ENCODE measurements at regions not wholly inside any gene's neighbourhood (a gene's known extent, or its start where the extent isn't known, plus 50 kb on each side); places are given as distances from the start of the nearest gene placed in this dataset.

DNA sequence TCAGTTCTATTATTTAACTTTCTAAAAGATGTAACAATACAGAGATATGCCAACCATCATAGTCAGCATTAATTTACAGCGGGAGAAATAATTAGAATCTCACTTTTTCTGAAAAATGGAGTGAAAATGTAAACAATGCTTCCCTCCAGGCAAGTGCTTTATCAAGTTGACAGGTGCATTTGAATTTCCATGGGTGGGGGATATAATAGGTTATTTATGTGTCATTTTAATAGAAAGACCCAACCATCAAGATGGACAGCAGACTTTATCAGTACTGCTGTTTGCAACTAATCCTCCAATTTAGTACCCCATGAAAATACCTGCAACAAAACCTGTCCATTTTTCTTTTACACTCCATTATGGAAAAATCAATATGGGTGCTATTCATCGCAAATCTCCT, 780.1 kb downstream of the TFAP2A start (continued):
- TF ChIP-seq MAFK (conservative IDR thresholded peaks at IDR 0.05 in 1 of 2, IDR thresholded peaks at IDR 0.05 in 1 of 2; ENCODE audit: low read length in 2 of 2): peak; percentile 10 to 35; a peak in 2 of 4 replicates
- no peak for TF ChIP-seq ZBTB1 (CRISPR knock-in tag; IDR thresholded peaks at IDR 0.05; ENCODE audit: borderline replicate concordance)
- TF ChIP-seq FOSL2 (CRISPR knock-in tag; IDR thresholded peaks at IDR 0.05): no peak

DNA sequence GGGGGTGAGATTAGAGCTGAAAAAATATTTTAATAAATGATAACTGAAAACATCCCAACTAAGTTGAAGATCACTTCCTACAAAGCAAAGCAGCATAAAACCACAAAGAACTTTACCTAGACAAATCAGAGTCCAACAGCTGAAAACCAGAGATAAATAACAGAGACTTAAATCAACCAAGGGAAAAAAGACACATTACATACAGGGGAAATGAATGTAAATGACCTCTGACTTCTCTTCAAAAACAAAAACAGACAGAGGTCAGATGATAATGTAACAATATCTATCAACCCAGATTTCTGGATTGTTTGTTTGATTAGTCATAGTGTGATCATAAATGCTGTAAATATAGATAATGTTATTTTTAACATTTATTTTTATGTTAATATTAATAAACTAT, 782.8 kb downstream of the TFAP2A start:
- no peaks in the 10 kb centered on the region for H3K27me3 ChIP-seq (ENCODE audit: control insufficient read depth in 1 of 2, insufficient read depth in 2 of 2, low read length in 2 of 2)
- no peak for FAIRE-seq
- no peaks in the 10 kb centered on the region for H3K79me2 ChIP-seq (ENCODE audit: insufficient read depth, low read length)
- no peak for ATAC-seq
- ChIA-PET POLR2A (no interaction called here), CTCF (ENCODE audit: low intra/inter-chr PET ratio, low total read pairs) (no interaction called here)
- no peak overlapping the region for H3K4me3 ChIP-seq (replicated peaks in 1 of 3; ENCODE audit: insufficient read depth in 1 of 3, low read depth in 2 of 3, low read length in 3 of 3)
- no peaks in the 10 kb centered on the region for H3K4me1 ChIP-seq (ENCODE audit: insufficient read depth, low read length)
- no peak overlapping the region for H3K9ac ChIP-seq (ENCODE audit: insufficient read depth, low read depth, low read length)
- in situ Hi-C loops (cut with HindIII; ENCODE audit: extremely low pct_ligation_motif_present, low pct_unique_long_range_greater_than_20kb): no loop called here
- no peaks in the 10 kb centered on the region for H3K36me3 ChIP-seq (replicated peaks in 1 of 2; ENCODE audit: control insufficient read depth in 1 of 2, insufficient read depth in 2 of 2, low read length in 2 of 2)
- H4K20me1 ChIP-seq (ENCODE audit: insufficient read depth, low read length): no peaks in the 10 kb centered on the region
- DNase-seq (ENCODE audit: low spot score): no peak
- intact Hi-C loops (cut with micrococcal nuclease; ENCODE audit: unreplicated experiment): no loop called here
- no peak overlapping the region for H3K4me2 ChIP-seq (ENCODE audit: low read depth, low read length)
- no TSS peak for BruUV-seq (replicated peaks)
- H3K9me3 ChIP-seq (ENCODE audit: low read length): peaks cover 92% of the 10 kb centered on the region
- H3K27ac ChIP-seq (ENCODE audit: extremely low read length, insufficient read depth, low read length): no peak overlapping the region
- H2AFZ ChIP-seq (ENCODE audit: low read length): no peak overlapping the region
- TF ChIP-seq ZZZ3 (CRISPR knock-in tag; IDR thresholded peaks at IDR 0.05; ENCODE audit: borderline replicate concordance) (no peak), SALL2 (CRISPR knock-in tag; IDR thresholded peaks at IDR 0.05) (no peak), KMT2A (CRISPR knock-in tag; IDR thresholded peaks at IDR 0.05) (no peak), RARA (CRISPR knock-in tag; IDR thresholded peaks at IDR 0.05) (no peak), ZNF780A (CRISPR knock-in tag; IDR thresholded peaks at IDR 0.05) (no peak), FOSL2 (CRISPR knock-in tag; IDR thresholded peaks at IDR 0.05) (no peak), RFX5 (IDR thresholded peaks at IDR 0.05; ENCODE audit: low read depth, low read length) (no peak), ZNF558 (CRISPR knock-in tag; IDR thresholded peaks at IDR 0.05; ENCODE audit: borderline replicate concordance) (no peak), ZNF10 (CRISPR knock-in tag; IDR thresholded peaks at IDR 0.05; ENCODE audit: borderline replicate concordance, low read depth) (no peak), EHMT2 (IDR thresholded peaks at IDR 0.05; ENCODE audit: borderline replicate concordance, low read depth, low read length) (no peak)
- TF ChIP-seq, protein P1, sequence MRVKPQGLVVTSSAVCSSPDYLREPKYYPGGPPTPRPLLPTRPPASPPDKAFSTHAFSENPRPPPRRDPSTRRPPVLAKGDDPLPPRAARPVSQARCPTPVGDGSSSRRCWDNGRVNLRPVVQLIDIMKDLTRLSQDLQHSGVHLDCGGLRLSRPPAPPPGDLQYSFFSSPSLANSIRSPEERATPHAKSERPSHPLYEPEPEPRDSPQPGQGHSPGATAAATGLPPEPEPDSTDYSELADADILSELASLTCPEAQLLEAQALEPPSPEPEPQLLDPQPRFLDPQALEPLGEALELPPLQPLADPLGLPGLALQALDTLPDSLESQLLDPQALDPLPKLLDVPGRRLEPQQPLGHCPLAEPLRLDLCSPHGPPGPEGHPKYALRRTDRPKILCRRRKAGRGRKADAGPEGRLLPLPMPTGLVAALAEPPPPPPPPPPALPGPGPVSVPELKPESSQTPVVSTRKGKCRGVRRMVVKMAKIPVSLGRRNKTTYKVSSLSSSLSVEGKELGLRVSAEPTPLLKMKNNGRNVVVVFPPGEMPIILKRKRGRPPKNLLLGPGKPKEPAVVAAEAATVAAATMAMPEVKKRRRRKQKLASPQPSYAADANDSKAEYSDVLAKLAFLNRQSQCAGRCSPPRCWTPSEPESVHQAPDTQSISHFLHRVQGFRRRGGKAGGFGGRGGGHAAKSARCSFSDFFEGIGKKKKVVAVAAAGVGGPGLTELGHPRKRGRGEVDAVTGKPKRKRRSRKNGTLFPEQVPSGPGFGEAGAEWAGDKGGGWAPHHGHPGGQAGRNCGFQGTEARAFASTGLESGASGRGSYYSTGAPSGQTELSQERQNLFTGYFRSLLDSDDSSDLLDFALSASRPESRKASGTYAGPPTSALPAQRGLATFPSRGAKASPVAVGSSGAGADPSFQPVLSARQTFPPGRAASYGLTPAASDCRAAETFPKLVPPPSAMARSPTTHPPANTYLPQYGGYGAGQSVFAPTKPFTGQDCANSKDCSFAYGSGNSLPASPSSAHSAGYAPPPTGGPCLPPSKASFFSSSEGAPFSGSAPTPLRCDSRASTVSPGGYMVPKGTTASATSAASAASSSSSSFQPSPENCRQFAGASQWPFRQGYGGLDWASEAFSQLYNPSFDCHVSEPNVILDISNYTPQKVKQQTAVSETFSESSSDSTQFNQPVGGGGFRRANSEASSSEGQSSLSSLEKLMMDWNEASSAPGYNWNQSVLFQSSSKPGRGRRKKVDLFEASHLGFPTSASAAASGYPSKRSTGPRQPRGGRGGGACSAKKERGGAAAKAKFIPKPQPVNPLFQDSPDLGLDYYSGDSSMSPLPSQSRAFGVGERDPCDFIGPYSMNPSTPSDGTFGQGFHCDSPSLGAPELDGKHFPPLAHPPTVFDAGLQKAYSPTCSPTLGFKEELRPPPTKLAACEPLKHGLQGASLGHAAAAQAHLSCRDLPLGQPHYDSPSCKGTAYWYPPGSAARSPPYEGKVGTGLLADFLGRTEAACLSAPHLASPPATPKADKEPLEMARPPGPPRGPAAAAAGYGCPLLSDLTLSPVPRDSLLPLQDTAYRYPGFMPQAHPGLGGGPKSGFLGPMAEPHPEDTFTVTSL (CRISPR knock-in tag; IDR thresholded peaks at IDR 0.05; ENCODE audit: borderline replicate concordance): no peak
- TF ChIP-seq, protein P2, sequence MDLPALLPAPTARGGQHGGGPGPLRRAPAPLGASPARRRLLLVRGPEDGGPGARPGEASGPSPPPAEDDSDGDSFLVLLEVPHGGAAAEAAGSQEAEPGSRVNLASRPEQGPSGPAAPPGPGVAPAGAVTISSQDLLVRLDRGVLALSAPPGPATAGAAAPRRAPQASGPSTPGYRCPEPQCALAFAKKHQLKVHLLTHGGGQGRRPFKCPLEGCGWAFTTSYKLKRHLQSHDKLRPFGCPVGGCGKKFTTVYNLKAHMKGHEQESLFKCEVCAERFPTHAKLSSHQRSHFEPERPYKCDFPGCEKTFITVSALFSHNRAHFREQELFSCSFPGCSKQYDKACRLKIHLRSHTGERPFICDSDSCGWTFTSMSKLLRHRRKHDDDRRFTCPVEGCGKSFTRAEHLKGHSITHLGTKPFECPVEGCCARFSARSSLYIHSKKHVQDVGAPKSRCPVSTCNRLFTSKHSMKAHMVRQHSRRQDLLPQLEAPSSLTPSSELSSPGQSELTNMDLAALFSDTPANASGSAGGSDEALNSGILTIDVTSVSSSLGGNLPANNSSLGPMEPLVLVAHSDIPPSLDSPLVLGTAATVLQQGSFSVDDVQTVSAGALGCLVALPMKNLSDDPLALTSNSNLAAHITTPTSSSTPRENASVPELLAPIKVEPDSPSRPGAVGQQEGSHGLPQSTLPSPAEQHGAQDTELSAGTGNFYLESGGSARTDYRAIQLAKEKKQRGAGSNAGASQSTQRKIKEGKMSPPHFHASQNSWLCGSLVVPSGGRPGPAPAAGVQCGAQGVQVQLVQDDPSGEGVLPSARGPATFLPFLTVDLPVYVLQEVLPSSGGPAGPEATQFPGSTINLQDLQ (CRISPR knock-in tag; IDR thresholded peaks at IDR 0.05): no peak
- TF ChIP-seq, protein P3, sequence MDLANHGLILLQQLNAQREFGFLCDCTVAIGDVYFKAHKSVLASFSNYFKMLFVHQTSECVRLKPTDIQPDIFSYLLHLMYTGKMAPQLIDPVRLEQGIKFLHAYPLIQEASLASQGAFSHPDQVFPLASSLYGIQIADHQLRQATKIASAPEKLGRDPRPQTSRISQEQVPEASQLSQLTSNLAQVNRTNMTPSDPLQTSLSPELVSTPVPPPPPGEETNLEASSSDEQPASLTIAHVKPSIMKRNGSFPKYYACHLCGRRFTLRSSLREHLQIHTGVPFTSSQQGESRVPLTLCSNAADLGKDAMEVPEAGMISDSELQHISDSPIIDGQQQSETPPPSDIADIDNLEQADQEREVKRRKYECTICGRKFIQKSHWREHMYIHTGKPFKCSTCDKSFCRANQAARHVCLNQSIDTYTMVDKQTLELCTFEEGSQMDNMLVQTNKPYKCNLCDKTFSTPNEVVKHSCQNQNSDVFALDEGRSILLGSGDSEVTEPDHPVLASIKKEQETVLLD (CRISPR knock-in tag; IDR thresholded peaks at IDR 0.05; ENCODE audit: low read depth): no peak

All from HepG2 (cell line).